ENCODE measurements at regions not wholly inside any gene's neighbourhood (a gene's known extent, or its start where the extent isn't known, plus 50 kb on each side); places are given as distances from the start of the nearest gene placed in this dataset.

- Histone ChIP-seq H3K56ac (ENCODE audit: insufficient read length, low read depth, low read length) (no peak overlapping the region), H3K9ac (ENCODE audit: extremely low read depth, insufficient read length, low read length) (no peak overlapping the region), H3K14ac (ENCODE audit: insufficient read depth, low read length) (peak overlapping the region; percentile 34), H2BK120ac (ENCODE audit: low read depth, low read length, poor library complexity, severe bottlenecking) (no peak overlapping the region), H4K91ac (ENCODE audit: insufficient read length, low read depth, low read length) (no peak overlapping the region), H2BK5ac (ENCODE audit: insufficient read length, low read length) (no peak overlapping the region), H3K18ac (ENCODE audit: insufficient read length, low read depth, low read length) (peak overlapping the region; percentile 41), H2BK15ac (ENCODE audit: low read depth, low read length) (no peak overlapping the region), H3K4me1 (ENCODE audit: insufficient read depth, low read length) (peaks cover 13% of the 10 kb centered on the region; the same call in 1 of the 2 replicates), H3T11ph (ENCODE audit: low read length) (no peak overlapping the region), H4K20me1 (ENCODE audit: control insufficient read depth, insufficient read depth, insufficient read length) (no peaks in the 10 kb centered on the region), H3K27ac (ENCODE audit: insufficient read length, low read depth, low read length) (no peak overlapping the region), H2BK20ac (ENCODE audit: low read depth, low read length, poor library complexity, severe bottlenecking) (no peak overlapping the region), H3K27me3 (ENCODE audit: insufficient read depth, low read length) (no peaks in the 10 kb centered on the region), H3K23ac (ENCODE audit: insufficient read length, low read depth, low read length) (no peak overlapping the region), H3K79me2 (ENCODE audit: insufficient read depth, low read length) (no peaks in the 10 kb centered on the region), H3K23me2 (ENCODE audit: insufficient read length, low read depth, low read length, poor library complexity, severe bottlenecking) (no peaks in the 10 kb centered on the region), H3K4me2 (ENCODE audit: insufficient read depth, insufficient read length, low read length) (no peak overlapping the region), H2AFZ (ENCODE audit: low read length) (no peak overlapping the region), H3K4ac (ENCODE audit: low read depth, low read length) (no peak overlapping the region), H4K8ac (replicated peaks; ENCODE audit: insufficient read length, low read depth, low read length) (no peak overlapping the region), H3K9me3 (ENCODE audit: control insufficient read depth, low read depth, low read length) (no peaks in the 10 kb centered on the region), H2BK12ac (ENCODE audit: insufficient read length, low read depth, low read length) (no peak overlapping the region), H2AK5ac (ENCODE audit: insufficient read length, low read length) (no peak overlapping the region), H4K5ac (ENCODE audit: insufficient read length, low read depth, low read length) (no peak overlapping the region), H3K79me1 (ENCODE audit: insufficient read depth, low read depth, low read length, poor library complexity, severe bottlenecking) (no peaks in the 10 kb centered on the region)
- WGBS (ENCODE audit: extremely low coverage, insufficient read length, low lambda C conversion rate): no CpG with 5 or more reads among the region's 11 CpGs
- peak overlapping the region; percentile 5 to 86 (median 63); a peak in 4 of 7 replicates for H3K27ac Mint-ChIP-seq
- no peak overlapping the region; a peak in 1 of 5 replicates for H3K4me3 Mint-ChIP-seq
- peak; percentile 85 for DNase-seq
- no peaks in the 10 kb centered on the region; a peak in 1 of 5 replicates for H3K9me3 Mint-ChIP-seq
- H3K27me3 Mint-ChIP-seq (ENCODE audit: low read depth): peaks cover 2% of the 10 kb centered on the region; the same call in 1 of the 2 replicates
- peaks cover 31 to 51% of the 10 kb centered on the region in 2 experiments for H3K4me1 Mint-ChIP-seq
- TF ChIP-seq CTCF (conservative IDR thresholded peaks at IDR 0.05): no peak
- no peaks in the 10 kb centered on the region; a peak in 1 of 7 replicates for H3K36me3 Mint-ChIP-seq (ENCODE audit: insufficient read depth in 1 of 3, low read depth in 3 of 3)
Measured at GRCh38 chr15:67013696-67014095, 51.7 kb upstream of the SMAD3 start.

All from H9 (cell line).